ENCODE measurements at regions not wholly inside any gene's neighbourhood (a gene's known extent, or its start where the extent isn't known, plus 50 kb on each side); places are given as distances from the start of the nearest gene placed in this dataset.

GRCh38 chr13:58744686-58745085 lies 1113.1 kb downstream of the PCDH17 start:
- CTCF ChIA-PET, result no interaction called here

GRCh38 chr13:58767566-58767965 lies 1136.0 kb downstream of the PCDH17 start:
- Histone ChIP-seq H2AFZ (ENCODE audit: low read depth) (no peak overlapping the region), H3K27ac (ENCODE audit: low read depth in 2 of 2, low read length in 1 of 2) (no peak overlapping the region), H3K4me2 (no peak overlapping the region), H3K4me3 (ENCODE audit: low read depth in 2 of 2, low read length in 1 of 2) (no peak overlapping the region), H4K20me1 (ENCODE audit: insufficient read depth) (no peaks in the 10 kb centered on the region), H3K4me1 (ENCODE audit: control insufficient read depth in 1 of 2, insufficient read depth in 2 of 2, low read depth in 1 of 2, low read length in 1 of 2) (no peaks in the 10 kb centered on the region), H3F3A (replicated peaks; ENCODE audit: insufficient read depth) (no peaks in the 10 kb centered on the region), H3K79me2 (ENCODE audit: insufficient read depth) (no peaks in the 10 kb centered on the region), H3K9me3 (no peaks in the 10 kb centered on the region), H3K36me3 (replicated peaks in 1 of 2; ENCODE audit: control insufficient read depth in 1 of 2, insufficient read depth in 2 of 2, low read length in 1 of 2) (no peaks in the 10 kb centered on the region), H3K9ac (no peak overlapping the region), H3K27me3 (ENCODE audit: insufficient read depth) (no peaks in the 10 kb centered on the region), H3K9me2 (no peaks in the 10 kb centered on the region)
- CTCF ChIA-PET, result no interaction called here
- WGBS (ENCODE audit: low lambda C conversion rate), result 40% methylated on average over 2 of the region's 2 CpGs
- DNase-seq, result no peak
- POLR2A ChIA-PET, result no interaction called here
- TF ChIP-seq GABPA (IDR thresholded peaks at IDR 0.05; ENCODE audit: low read depth) (no peak), JUND (IDR thresholded peaks at IDR 0.05) (no peak), ZBTB33 (IDR thresholded peaks at IDR 0.05; ENCODE audit: borderline replicate concordance, low read depth) (no peak), REST (IDR thresholded peaks at IDR 0.05; ENCODE audit: low read depth, low read length) (no peak), EZH2phosphoT487 (IDR thresholded peaks at IDR 0.05; ENCODE audit: borderline replicate concordance, low read depth) (no peak), POLR2AphosphoS5 (IDR thresholded peaks at IDR 0.05; ENCODE audit: low read depth, low read length) (no peak), NRF1 (IDR thresholded peaks at IDR 0.05; ENCODE audit: low read depth, low read length) (no peak), EP300 (IDR thresholded peaks at IDR 0.05; ENCODE audit: borderline replicate concordance in 1 of 2, low read depth in 1 of 2, low read length in 1 of 2) (no peak), TEAD4 (IDR thresholded peaks at IDR 0.05; ENCODE audit: borderline replicate concordance, insufficient read depth) (no peak), RXRA (IDR thresholded peaks at IDR 0.05; ENCODE audit: borderline replicate concordance, low read depth) (no peak), RCOR1 (IDR thresholded peaks at IDR 0.05; ENCODE audit: low read length) (no peak), SIN3A (IDR thresholded peaks at IDR 0.05; ENCODE audit: borderline replicate concordance, low read depth, low read length) (no peak), TAF1 (IDR thresholded peaks at IDR 0.05; ENCODE audit: borderline replicate concordance, low read depth, low read length) (no peak), RAD21 (IDR thresholded peaks at IDR 0.05; ENCODE audit: low read length) (no peak)

More at GRCh38 chr13:58744686-58745085, 1113.1 kb downstream of the PCDH17 start:
- POLR2A ChIA-PET, result no interaction called here
- WGBS (ENCODE audit: low lambda C conversion rate), result 24% methylated on average over 1 of the region's 1 CpG
- Histone ChIP-seq H3K4me3 (ENCODE audit: low read depth in 2 of 2, low read length in 1 of 2) (no peak overlapping the region), H3K79me2 (ENCODE audit: insufficient read depth) (no peaks in the 10 kb centered on the region), H3K27ac (ENCODE audit: low read depth in 2 of 2, low read length in 1 of 2) (no peak overlapping the region), H4K20me1 (ENCODE audit: insufficient read depth) (no peaks in the 10 kb centered on the region), H3K9me3 (no peaks in the 10 kb centered on the region), H3K9ac (no peak overlapping the region), H3F3A (replicated peaks; ENCODE audit: insufficient read depth) (no peaks in the 10 kb centered on the region), H3K9me2 (no peaks in the 10 kb centered on the region), H3K36me3 (replicated peaks in 1 of 2; ENCODE audit: control insufficient read depth in 1 of 2, insufficient read depth in 2 of 2, low read length in 1 of 2) (no peaks in the 10 kb centered on the region), H3K4me1 (ENCODE audit: control insufficient read depth in 1 of 2, insufficient read depth in 2 of 2, low read depth in 1 of 2, low read length in 1 of 2) (no peaks in the 10 kb centered on the region), H3K4me2 (no peak overlapping the region), H2AFZ (ENCODE audit: low read depth) (no peak overlapping the region), H3K27me3 (ENCODE audit: insufficient read depth) (no peaks in the 10 kb centered on the region)
- TF ChIP-seq SIN3A (IDR thresholded peaks at IDR 0.05; ENCODE audit: borderline replicate concordance, low read depth, low read length) (no peak), GATA2 (CRISPR knock-in tag; IDR thresholded peaks at IDR 0.05) (no peak), PBX3 (IDR thresholded peaks at IDR 0.05) (no peak), IRF3 (IDR thresholded peaks at IDR 0.05; ENCODE audit: low read depth, low read length) (no peak), POLR2AphosphoS5 (IDR thresholded peaks at IDR 0.05; ENCODE audit: low read depth, low read length) (no peak), RAD21 (IDR thresholded peaks at IDR 0.05; ENCODE audit: low read length) (no peak), TCF12 (IDR thresholded peaks at IDR 0.05) (no peak)
- no peak for DNase-seq
